IMR-90 (cell line): ENCODE measurements at regions not wholly inside any gene's neighbourhood (a gene's known extent, or its start where the extent isn't known, plus 50 kb on each side); places are given as distances from the start of the nearest gene placed in this dataset.

Experiments used
- ATAC-seq: fragments of 200-7000 bp; cut with Tn5 transposase; 2 replicates; pipeline ENCODE4 v1.9.1; 2020; ENCODE audit warnings: low read depth, mild to moderate bottlenecking, moderate library complexity
- BruUV-seq: library from RNA; stranded (reverse); fragments of 400-500 nt; replicated peaks from 2 replicates; lab custom pipeline; 2021; lab: Mats Ljungman, UMichigan
- CTCF ChIA-PET: fragments of 300-600 bp; formaldehyde crosslinking; extraction: SDS; loops from one replicate; lab custom pipeline; 2021; ENCODE audit warnings: antibody characterized with exemption; lab: Yijun Ruan, JAX
- POLR2A ChIA-PET: fragments of 300-600 bp; sonication (Branson Sonifier 250); formaldehyde crosslinking; loops from one replicate; lab custom pipeline; 2022; ENCODE audit warnings: antibody characterized with exemption; ENCODE audit not compliant: unreplicated experiment; lab: Charles Lee
- DNase-seq: peaks from one replicate; pipeline ENCODE4 v3.0.0; 2013
- H2AFZ ChIP-seq: replicated peaks from 2 replicates; pipeline ENCODE3; 2013; ENCODE audit warnings: low read length, mild to moderate bottlenecking; ENCODE audit not compliant: poor library complexity
- H2AK5ac ChIP-seq: 2 replicates; pipeline ENCODE4 v1.6.1; 2013; ENCODE audit warnings: low read depth, low read length, inconsistent platforms
- H2AK9ac ChIP-seq: replicated peaks from 2 replicates; pipeline ENCODE3; 2013; ENCODE audit warnings: mild to moderate bottlenecking, low read depth, low read length, moderate library complexity; ENCODE audit not compliant: poor library complexity
- H2BK120ac ChIP-seq: 2 replicates; pipeline ENCODE4 v1.6.1; 2013; ENCODE audit warnings: low read depth, low read length, inconsistent platforms
- H2BK15ac ChIP-seq: 3 replicates; pipeline ENCODE4 v1.6.1; 2013; ENCODE audit warnings: low read depth, low read length, inconsistent platforms
- H2BK20ac ChIP-seq: 2 replicates; pipeline ENCODE4 v1.6.1; 2013; ENCODE audit warnings: low read depth, mild to moderate bottlenecking, inconsistent platforms, low read length, moderate library complexity
- H2BK5ac ChIP-seq: 2 replicates; pipeline ENCODE4 v1.6.1; 2013; ENCODE audit warnings: mild to moderate bottlenecking, low read depth, low read length, inconsistent platforms; ENCODE audit not compliant: poor library complexity, severe bottlenecking
- H3K14ac ChIP-seq: replicated peaks from 2 replicates; pipeline ENCODE4 v1.6.1; 2013; ENCODE audit warnings: low read depth, low read length, inconsistent platforms
- H3K18ac ChIP-seq: 2 replicates; pipeline ENCODE4 v1.6.1; 2013; ENCODE audit warnings: low read depth, low read length, control low read depth
- H3K23ac ChIP-seq: 2 replicates; pipeline ENCODE4 v1.6.1; 2013; ENCODE audit warnings: low read depth, low read length, inconsistent platforms
- H3K27ac ChIP-seq: 2 replicates; pipeline ENCODE4 v1.5.1; 2013; ENCODE audit warnings: mild to moderate bottlenecking, control low read depth, low read length; ENCODE audit not compliant: insufficient read depth
- H3K27me3 ChIP-seq: 2 replicates; pipeline ENCODE4 v1.6.1; 2013; ENCODE audit warnings: low read length; ENCODE audit not compliant: control insufficient read depth, insufficient read depth
- H3K36me3 ChIP-seq: 2 replicates; pipeline ENCODE4 v1.6.1; 2013; ENCODE audit warnings: low read length, mixed read lengths; ENCODE audit not compliant: control insufficient read depth, insufficient read depth
- H3K4ac ChIP-seq: 2 replicates; pipeline ENCODE4 v1.6.1; 2013; ENCODE audit warnings: low read depth, low read length, inconsistent platforms
- H3K4me1 ChIP-seq: 2 replicates; pipeline ENCODE4 v1.6.1; 2013; ENCODE audit warnings: low read length, mixed read lengths; ENCODE audit not compliant: control insufficient read depth, insufficient read depth
- H3K4me2 ChIP-seq: 2 replicates; pipeline ENCODE4 v1.6.1; 2013; ENCODE audit warnings: low read depth, mild to moderate bottlenecking, control low read depth, low read length, moderate library complexity
- H3K4me3 ChIP-seq: 2 replicates; pipeline ENCODE4 v1.5.1; 2013; ENCODE audit warnings: low read depth, mild to moderate bottlenecking, control low read depth, low read length, moderate library complexity; ENCODE audit not compliant: insufficient read depth
- H3K56ac ChIP-seq: 2 replicates; pipeline ENCODE4 v1.6.1; 2013; ENCODE audit warnings: low read length, inconsistent platforms; ENCODE audit not compliant: insufficient read depth; ENCODE audit errors: extremely low read depth
- H3K79me1 ChIP-seq, 2 experiments: 2 replicates each; pipeline ENCODE4 v1.6.1; 2013; ENCODE audit warnings: low read length in 2 of 2, inconsistent platforms in 1 of 2, low read depth in 1 of 2
- H3K9ac ChIP-seq: 2 replicates; pipeline ENCODE4 v1.6.1; 2013; ENCODE audit warnings: low read depth, low read length, control low read depth
- H3K9me1 ChIP-seq: 2 replicates; pipeline ENCODE4 v1.6.1; 2013; ENCODE audit warnings: low read length, inconsistent platforms; ENCODE audit not compliant: insufficient read depth
- H3K9me3 ChIP-seq: 2 replicates; pipeline ENCODE4 v1.6.1; 2013; ENCODE audit warnings: low read length; ENCODE audit not compliant: control insufficient read depth, insufficient read depth
- H4K20me1 ChIP-seq: 2 replicates; pipeline ENCODE4 v1.6.1; 2013; ENCODE audit warnings: low read length, inconsistent platforms; ENCODE audit not compliant: insufficient read depth
- H4K5ac ChIP-seq: 2 replicates; pipeline ENCODE4 v1.6.1; 2013; ENCODE audit warnings: mild to moderate bottlenecking, low read depth, low read length, control low read depth
- H4K8ac ChIP-seq, 2 experiments: 2 replicates each; pipeline ENCODE4 v1.6.1; 2013; ENCODE audit warnings: low read depth in 2 of 2, low read length in 2 of 2, control low read depth in 1 of 2, inconsistent platforms in 1 of 2
- H4K91ac ChIP-seq: 2 replicates; pipeline ENCODE4 v1.6.1; 2013; ENCODE audit warnings: low read depth, low read length, inconsistent platforms; ENCODE audit not compliant: insufficient read depth
- BHLHE40 ChIP-seq: fragments of 150-350 bp; IDR thresholded peaks from 2 replicates; pipeline ENCODE4 v1.6.1; 2016; ENCODE audit warnings: mild to moderate bottlenecking, low read depth, low read length
- CEBPB ChIP-seq: IDR thresholded peaks from 2 replicates; pipeline ENCODE4 v1.6.1; 2012; ENCODE audit warnings: low read depth, low read length, improper control_type of control experiment
- CHD1 ChIP-seq: IDR thresholded peaks from 2 replicates; pipeline ENCODE4 v1.6.1; 2012; ENCODE audit warnings: low read depth, low read length, improper control_type of control experiment
- CTCF ChIP-seq: conservative IDR thresholded peaks from 2 replicates; pipeline ENCODE4 v1.5.1; 2012; ENCODE audit warnings: mild to moderate bottlenecking, low read depth, low read length, improper control_type of control experiment
- ELK1 ChIP-seq: fragments of 150-350 bp; IDR thresholded peaks from 2 replicates; pipeline ENCODE4 v1.6.1; 2016; ENCODE audit warnings: low read depth, mild to moderate bottlenecking, low read length, moderate library complexity, borderline replicate concordance
- FOS ChIP-seq: fragments of 150-350 bp; IDR thresholded peaks from 2 replicates; pipeline ENCODE4 v1.6.1; 2016; ENCODE audit warnings: low read depth, low read length
- MAFK ChIP-seq: IDR thresholded peaks from 2 replicates; pipeline ENCODE4 v1.6.1; 2012; ENCODE audit warnings: low read depth, low read length, improper control_type of control experiment
- MXI1 ChIP-seq: IDR thresholded peaks from 2 replicates; pipeline ENCODE4 v1.6.1; 2012; ENCODE audit warnings: low read depth, mild to moderate bottlenecking, low read length, moderate library complexity, borderline replicate concordance
- NFE2L2 ChIP-seq: fragments of 150-350 bp; IDR thresholded peaks from 2 replicates; pipeline ENCODE4 v1.6.1; 2016; ENCODE audit warnings: low read depth, mild to moderate bottlenecking, low read length
- POLR2A ChIP-seq: IDR thresholded peaks from 2 replicates; pipeline ENCODE4 v1.6.1; 2012; ENCODE audit warnings: mild to moderate bottlenecking, low read depth, low read length
- RAD21 ChIP-seq: IDR thresholded peaks from 2 replicates; pipeline ENCODE4 v1.6.1; 2012; ENCODE audit warnings: low read length, improper control_type of control experiment
- RCOR1 ChIP-seq: IDR thresholded peaks from 2 replicates; pipeline ENCODE4 v1.6.1; 2012; ENCODE audit warnings: mild to moderate bottlenecking, low read length, improper control_type of control experiment; ENCODE audit not compliant: insufficient replicate concordance
- RFX5 ChIP-seq: IDR thresholded peaks from 2 replicates; pipeline ENCODE4 v1.8.0; 2012; ENCODE audit warnings: low read depth, mild to moderate bottlenecking, low read length, moderate library complexity
- SMC3 ChIP-seq: fragments of 150-350 bp; IDR thresholded peaks from 2 replicates; pipeline ENCODE4 v1.6.1; 2016; ENCODE audit warnings: low read depth, mild to moderate bottlenecking, antibody characterized with exemption, low read length, moderate library complexity
- USF2 ChIP-seq: fragments of 150-350 bp; IDR thresholded peaks from 2 replicates; pipeline ENCODE4 v1.6.1; 2017; ENCODE audit warnings: mild to moderate bottlenecking, antibody characterized with exemption, low read length, low read depth
- WGBS, 2 experiments: methylation state at CpG; one replicate each; pipeline versions ENCODE4 v1.1.5 to v1.1.7; 2013; ENCODE audit warnings: missing lambda C conversion rate in 2 of 2; ENCODE audit not compliant: insufficient read length in 1 of 2; ENCODE audit errors: extremely low coverage in 2 of 2; 5-methylcytosine and 5-hydroxymethylcytosine counted together
- dilution Hi-C: fragments of 300-500 bp; cut with HindIII; formaldehyde crosslinking; loops from one replicate; pipeline ENCODE4 v1.14.3; 2018; ENCODE audit warnings: low sequenced_read_pairs; ENCODE audit not compliant: unreplicated experiment
- in situ Hi-C: fragments of 300-500 bp; cut with MboI; formaldehyde crosslinking; loops from 3 replicates; pipeline ENCODE4 v1.14.3; 2019; ENCODE audit warnings: low sequenced_read_pairs, inconsistent platforms, mixed read lengths
- intact Hi-C: fragments of 100-400 bp; cut with micrococcal nuclease; formaldehyde crosslinking; loops from 2 replicates; pipeline ENCODE4 v1.10.0; 2022

GRCh38 chr3:59245859-59246501, 196.2 kb upstream of the CFAP20DC start:
- peaks cover 17% of the 10 kb centered on the region for H3K4me1 ChIP-seq
- ChIA-PET POLR2A (no interaction called here), CTCF (no interaction called here)
- no peak overlapping the region for H2BK15ac ChIP-seq
- H3K36me3 ChIP-seq = no peaks in the 10 kb centered on the region
- no peak overlapping the region for H2AFZ ChIP-seq
- H3K79me1 ChIP-seq = no peaks in the 10 kb centered on the region
- peak; percentile 91 for DNase-seq
- no peak overlapping the region for H2AK9ac ChIP-seq
- peak; percentile 75 for ATAC-seq
- in situ Hi-C loops (no loop called here), intact Hi-C loops (loop anchor here (10.0 kb wide), 1 partner anchor 179 kb away; no protein-coding TSS in a partner anchor), dilution Hi-C loops (no loop called here)
- peak overlapping the region; percentile 92 for H2BK5ac ChIP-seq
- H2BK20ac ChIP-seq = peak overlapping the region; percentile 23; the same call in 1 of the 2 replicates
- peak overlapping the region; percentile 59 for H2BK120ac ChIP-seq
- no peak overlapping the region for H2AK5ac ChIP-seq
- H3K23ac ChIP-seq = peak overlapping the region; percentile 14; the same call in 1 of the 2 replicates
- BruUV-seq = no TSS peak
- peak overlapping the region; percentile 1 to 4; a peak in 3 of 4 replicates for H4K8ac ChIP-seq
- peak overlapping the region; percentile 35; the same call in 1 of the 2 replicates for H3K27ac ChIP-seq
- no peaks in the 10 kb centered on the region for H3K27me3 ChIP-seq
- no peaks in the 10 kb centered on the region for H3K9me3 ChIP-seq
- no peak overlapping the region for H3K14ac ChIP-seq
- H4K91ac ChIP-seq = no peak overlapping the region
- H3K56ac ChIP-seq = peak overlapping the region; percentile 5; the same call in 1 of the 2 replicates
- 0% methylated on average over 1 of the region's 8 CpGs; no CpG with 5 or more reads in 1 of the 2 experiments for WGBS, 2 experiments
- peak overlapping the region; percentile 11; the same call in 1 of the 2 replicates for H3K18ac ChIP-seq
- H3K9ac ChIP-seq = no peak overlapping the region
- peak overlapping the region; percentile 58 for H3K4me2 ChIP-seq
- H4K5ac ChIP-seq = 0 out of 2 replicates have a peak overlapping the region, but pooled peaks have one; percentile 9
- H3K4me3 ChIP-seq = no peak overlapping the region
- H3K9me1 ChIP-seq = peaks cover 15% of the 10 kb centered on the region
- H3K4ac ChIP-seq = peak overlapping the region; percentile 73
- no peaks in the 10 kb centered on the region for H4K20me1 ChIP-seq
- TF ChIP-seq RFX5 (no peak), FOS (peak; percentile 30; the same call in 1 of the 2 replicates), POLR2A (no peak), MAFK (no peak), BHLHE40 (peak; percentile 63; the same call in 1 of the 2 replicates), CEBPB (peak; percentile 91), ELK1 (no peak), NFE2L2 (no peak), MXI1 (no peak), CTCF (no peak), RAD21 (no peak), SMC3 (no peak), USF2 (no peak), CHD1 (no peak), RCOR1 (no peak)
